HG02973 (cell line): ENCODE measurements at regions not wholly inside any gene's neighbourhood (a gene's known extent, or its start where the extent isn't known, plus 50 kb on each side); places are given as distances from the start of the nearest gene placed in this dataset.
"Not testable (repeated sequence)": the region's sequence is repeated elsewhere in the genome, so short reads cannot be mapped to it uniquely, and the experiment has no call there.

Experiments used
- ATAC-seq: cut with Tn5 transposase; IDR thresholded peaks from one replicate; pipeline ENCODE4 v1.9.1; 2021; ENCODE audit warnings: moderate library complexity; ENCODE audit not compliant: unreplicated experiment

GRCh38 chr1:200254602-200255001 is 155.2 kb downstream of the ZNF281 start:
- not testable (repeated sequence) for ATAC-seq

DNA sequence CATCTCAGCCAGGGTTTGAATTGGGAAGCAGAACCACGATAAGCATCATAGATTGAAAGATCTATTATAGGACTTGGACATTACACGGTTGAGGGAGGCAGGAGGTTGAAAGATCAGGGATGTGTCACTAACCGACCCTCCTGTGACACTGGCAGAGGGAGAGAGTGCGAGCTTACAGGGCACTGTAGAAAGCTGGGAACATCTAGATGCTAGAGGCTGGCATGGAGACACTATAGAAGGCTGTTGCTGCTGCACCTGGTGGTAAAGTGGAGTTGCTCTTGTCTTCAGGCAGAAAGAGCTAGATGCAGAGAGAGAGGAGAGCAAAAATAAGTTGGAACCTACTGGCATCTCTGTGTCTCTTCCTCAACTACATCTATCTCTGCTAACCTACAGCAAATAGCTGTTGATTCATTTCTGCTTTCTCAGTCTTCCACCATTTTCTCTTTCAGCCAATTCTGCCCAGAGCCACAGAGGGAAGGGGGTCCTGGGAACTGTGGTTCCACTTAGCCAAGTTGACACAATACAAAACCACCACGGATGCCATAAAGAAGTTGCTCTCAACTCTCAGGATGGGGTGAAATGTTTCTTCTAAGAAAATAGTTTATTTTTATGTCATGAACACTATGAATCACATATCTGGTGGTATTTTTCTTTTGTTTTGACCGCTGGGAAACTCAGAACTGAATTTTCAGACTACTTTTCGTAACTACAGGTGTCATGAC is 155.9 kb downstream of the ZNF281 start:
- ATAC-seq = no peak

GRCh38 chr1:200252531-200252930 is 157.3 kb downstream of the ZNF281 start:
- no peak for ATAC-seq

DNA sequence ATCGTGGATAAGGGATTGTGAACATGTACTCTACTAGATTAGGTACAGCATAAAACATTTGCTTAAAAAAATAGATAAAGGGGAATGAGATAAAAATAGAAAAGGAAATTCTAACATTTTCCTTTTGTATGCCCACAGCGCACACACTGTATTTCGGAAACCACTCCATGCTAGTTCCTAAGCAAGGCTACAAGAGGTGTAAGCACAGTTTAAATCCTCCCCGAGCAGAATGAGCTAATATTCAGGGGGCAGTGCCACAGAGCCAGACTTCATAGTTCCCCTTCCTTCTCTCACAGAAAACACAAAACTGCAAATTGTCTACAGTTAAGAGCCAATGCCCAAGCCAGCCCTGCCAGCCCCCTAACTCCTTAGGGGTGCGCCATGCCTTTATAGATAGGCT is 159.4 kb downstream of the ZNF281 start:
- ATAC-seq = no peak

DNA sequence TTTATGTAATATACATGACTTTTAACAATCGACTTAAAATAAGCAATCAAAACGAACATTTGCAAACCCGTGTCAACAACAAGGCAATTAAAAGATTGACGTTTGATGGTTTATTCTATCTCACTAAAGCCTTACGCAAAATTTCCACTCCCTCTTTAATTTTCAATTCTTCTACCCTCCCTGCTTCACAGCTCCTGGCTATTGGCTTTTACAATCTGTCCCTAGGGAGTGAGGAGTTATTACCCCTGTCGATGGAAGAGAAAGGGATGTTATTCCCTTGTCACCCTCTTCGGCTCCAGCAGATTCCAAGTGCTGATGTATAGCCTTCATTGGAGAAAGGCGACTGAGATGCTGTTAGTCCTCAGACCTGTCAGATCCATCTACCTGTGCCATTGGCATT is 161.3 kb downstream of the ZNF281 start:
- no peak for ATAC-seq

GRCh38 chr1:200247518-200247917 is 162.3 kb downstream of the ZNF281 start:
- no peak for ATAC-seq

GRCh38 chr1:200245473-200245872 is 164.4 kb downstream of the ZNF281 start:
- no peak for ATAC-seq

- ATAC-seq = no peak
Measured at GRCh38 chr1:200243042-200243437, 166.8 kb downstream of the ZNF281 start.

DNA sequence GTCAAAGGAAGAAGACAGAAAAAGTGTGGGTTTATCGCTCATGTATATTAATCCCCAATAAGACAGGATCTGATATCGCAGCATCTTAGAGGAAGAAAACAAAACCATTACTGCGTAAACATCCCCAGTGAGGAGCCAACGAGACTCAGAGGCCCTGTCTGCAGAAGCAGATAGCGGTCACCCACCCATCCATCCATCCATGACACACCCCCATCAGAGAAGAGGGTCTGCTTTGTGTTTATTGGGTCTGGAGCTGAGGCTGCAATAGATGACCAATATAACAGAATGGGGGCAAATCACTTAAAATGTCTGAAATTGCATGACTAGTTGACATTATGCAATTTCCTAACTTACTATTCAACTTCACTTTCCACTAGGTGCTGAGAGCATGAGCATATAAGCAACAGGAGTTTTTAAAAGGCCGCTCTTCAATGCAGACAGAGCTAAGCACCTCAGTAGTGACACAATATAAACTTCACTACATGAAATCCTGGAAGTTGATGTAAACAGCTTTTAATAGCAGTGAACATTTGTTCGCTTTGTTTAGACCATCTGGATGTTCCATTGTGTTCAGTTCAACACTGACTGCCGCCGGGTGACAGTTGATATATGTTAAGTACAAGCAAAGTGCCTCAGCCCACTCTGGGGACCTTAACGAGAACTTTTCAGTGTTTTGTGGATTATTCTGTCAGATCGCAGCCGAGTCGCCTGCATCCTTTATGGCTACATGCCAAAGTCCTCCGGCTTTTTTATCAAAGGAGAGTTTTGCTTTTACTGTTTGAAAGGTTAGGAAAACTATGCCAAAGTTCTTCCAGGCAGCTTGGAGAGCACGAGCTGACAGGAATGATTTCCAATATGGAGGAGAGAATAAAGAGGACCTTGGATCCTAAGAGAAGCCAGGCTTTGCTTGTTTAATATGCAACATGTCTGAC is 167.5 kb downstream of the ZNF281 start:
- no peak for ATAC-seq

- ATAC-seq = no peak
Measured at GRCh38 chr1:200240656-200241055, 169.2 kb downstream of the ZNF281 start.

DNA sequence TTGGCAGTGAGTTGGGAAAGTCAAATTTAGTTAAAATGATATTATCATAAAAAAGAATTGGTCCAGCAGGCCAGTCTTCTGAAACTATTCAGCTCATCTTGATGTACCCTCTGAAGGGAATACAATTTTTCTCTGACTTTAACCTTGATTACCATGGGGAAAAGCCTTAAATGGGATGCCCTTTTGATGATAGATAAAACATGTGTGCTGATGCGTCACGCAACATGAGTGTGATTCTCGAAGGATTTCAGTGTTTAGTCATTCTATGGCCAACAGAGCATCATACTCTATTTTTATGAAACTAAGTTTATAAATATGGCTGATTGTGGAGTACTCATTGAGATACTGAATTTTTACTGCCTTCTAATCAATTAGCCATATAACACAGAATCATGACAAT is 171.5 kb downstream of the ZNF281 start:
- ATAC-seq = no peak

DNA sequence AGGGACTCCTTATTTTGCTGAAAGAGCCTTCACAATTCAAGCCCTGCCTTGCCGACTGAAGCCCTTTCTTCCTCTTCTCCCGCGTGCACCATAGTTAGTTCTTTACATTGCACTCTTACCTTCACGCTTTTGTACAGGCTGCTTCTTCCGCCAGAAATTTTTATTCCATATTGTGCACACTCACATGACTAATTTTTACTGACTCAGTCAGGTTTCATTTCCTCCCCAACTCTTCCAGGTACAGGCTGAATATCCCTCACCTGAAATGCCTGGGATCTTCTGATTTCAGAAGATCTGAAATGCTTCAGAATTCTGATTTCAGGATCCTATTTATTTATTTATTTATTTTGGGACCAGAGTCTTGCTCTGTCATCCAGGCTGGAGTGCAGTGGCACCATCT is 172.8 kb downstream of the ZNF281 start:
- no peak for ATAC-seq

DNA sequence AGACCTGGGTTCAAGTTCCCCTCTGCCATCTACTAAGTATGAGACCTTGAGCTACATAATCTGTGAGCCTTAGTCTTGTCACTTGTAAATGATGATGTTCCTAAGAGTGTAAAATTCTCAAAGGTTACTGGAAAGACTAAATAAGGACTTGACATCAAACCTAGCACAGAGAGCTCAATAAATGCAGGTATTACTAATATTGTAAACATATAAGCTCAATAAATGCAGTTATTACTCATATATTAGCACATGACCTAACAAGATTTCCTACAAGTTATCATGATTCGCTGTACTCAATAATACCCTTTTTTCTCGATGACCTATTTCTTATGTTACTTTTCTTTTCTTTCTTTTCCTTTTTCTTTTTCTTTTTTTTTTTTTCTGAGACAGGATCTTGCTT is 174.9 kb downstream of the ZNF281 start:
- no peak for ATAC-seq

GRCh38 chr1:200233393-200233792 is 176.4 kb downstream of the ZNF281 start:
- ATAC-seq = no peak

GRCh38 chr1:200231787-200232231 is 178.0 kb downstream of the ZNF281 start:
- ATAC-seq = no peak

GRCh38 chr1:200230671-200231070 is 179.2 kb downstream of the ZNF281 start:
- no peak for ATAC-seq

DNA sequence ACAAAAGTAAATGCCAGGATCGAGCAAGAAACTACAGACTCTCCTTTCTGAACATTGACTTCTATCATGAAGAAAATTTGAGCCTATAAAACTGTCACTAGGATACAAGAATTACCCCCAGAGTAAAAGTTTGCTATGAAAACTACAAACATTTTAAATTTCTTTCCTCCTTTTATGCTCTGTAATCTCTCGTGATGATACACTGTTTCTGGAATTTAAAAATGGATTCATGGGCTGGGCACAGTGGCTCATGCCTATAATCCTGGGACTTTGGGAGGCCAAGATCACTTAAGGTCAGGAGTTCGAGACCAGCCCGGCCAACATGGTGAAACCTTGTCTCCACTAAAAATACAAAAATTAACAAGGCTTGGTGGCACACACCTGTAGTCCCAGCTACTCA is 181.3 kb downstream of the ZNF281 start:
- no peak for ATAC-seq

GRCh38 chr1:200228081-200228480 is 181.8 kb downstream of the ZNF281 start:
- ATAC-seq = no peak
